Glutamatergic neuron (in vitro differentiated cells): ENCODE measurements at regions not wholly inside any gene's neighbourhood (a gene's known extent, or its start where the extent isn't known, plus 50 kb on each side); places are given as distances from the start of the nearest gene placed in this dataset.

ENCODE experiments used
- DNase-seq: peaks from one replicate; pipeline ENCODE4 v3.0.0; 2022
- H3K27ac Mint-ChIP-seq: one replicate; pipeline ENCODE4 v1.8.0; 2020; ENCODE audit warnings: mild to moderate bottlenecking, mixed read lengths, inconsistent platforms; ENCODE audit not compliant: unreplicated experiment
- H3K27me3 Mint-ChIP-seq: one replicate; pipeline ENCODE4 v1.8.0; 2020; ENCODE audit warnings: mild to moderate bottlenecking, moderate library complexity, mixed read lengths, inconsistent platforms; ENCODE audit not compliant: unreplicated experiment
- H3K36me3 Mint-ChIP-seq: one replicate; pipeline ENCODE4 v1.8.0; 2020; ENCODE audit warnings: mild to moderate bottlenecking, mixed read lengths, inconsistent platforms; ENCODE audit not compliant: unreplicated experiment
- H3K4me1 Mint-ChIP-seq: one replicate; pipeline ENCODE4 v1.8.0; 2020; ENCODE audit warnings: mild to moderate bottlenecking, low read depth, mixed read lengths, inconsistent platforms; ENCODE audit not compliant: unreplicated experiment
- H3K4me3 Mint-ChIP-seq: one replicate; pipeline ENCODE4 v1.8.0; 2020; ENCODE audit warnings: mild to moderate bottlenecking, mixed read lengths, inconsistent platforms; ENCODE audit not compliant: unreplicated experiment
- H3K9me3 Mint-ChIP-seq: one replicate; pipeline ENCODE4 v1.8.0; 2020; ENCODE audit warnings: mild to moderate bottlenecking, moderate library complexity, mixed read lengths, inconsistent platforms; ENCODE audit not compliant: unreplicated experiment
- TF ChIP-seq, protein P1 (sequence below): fragments of 200-600 bp; sonication (generic); IDR thresholded peaks from one replicate; pipeline ENCODE4 v1.5.0; 2021; ENCODE audit not compliant: partially characterized antibody, unreplicated experiment

GRCh38 chr16:55225972-55226542 is 97.9 kb upstream of the IRX6 start:
- H3K4me1 Mint-ChIP-seq, result no peaks in the 10 kb centered on the region

GRCh38 chr16:55232822-55233221 is 91.2 kb upstream of the IRX6 start:
- no peak overlapping the region for H3K4me3 Mint-ChIP-seq
- H3K4me1 Mint-ChIP-seq, result no peaks in the 10 kb centered on the region
- no peaks in the 10 kb centered on the region for H3K36me3 Mint-ChIP-seq
- TF ChIP-seq, protein P1, sequence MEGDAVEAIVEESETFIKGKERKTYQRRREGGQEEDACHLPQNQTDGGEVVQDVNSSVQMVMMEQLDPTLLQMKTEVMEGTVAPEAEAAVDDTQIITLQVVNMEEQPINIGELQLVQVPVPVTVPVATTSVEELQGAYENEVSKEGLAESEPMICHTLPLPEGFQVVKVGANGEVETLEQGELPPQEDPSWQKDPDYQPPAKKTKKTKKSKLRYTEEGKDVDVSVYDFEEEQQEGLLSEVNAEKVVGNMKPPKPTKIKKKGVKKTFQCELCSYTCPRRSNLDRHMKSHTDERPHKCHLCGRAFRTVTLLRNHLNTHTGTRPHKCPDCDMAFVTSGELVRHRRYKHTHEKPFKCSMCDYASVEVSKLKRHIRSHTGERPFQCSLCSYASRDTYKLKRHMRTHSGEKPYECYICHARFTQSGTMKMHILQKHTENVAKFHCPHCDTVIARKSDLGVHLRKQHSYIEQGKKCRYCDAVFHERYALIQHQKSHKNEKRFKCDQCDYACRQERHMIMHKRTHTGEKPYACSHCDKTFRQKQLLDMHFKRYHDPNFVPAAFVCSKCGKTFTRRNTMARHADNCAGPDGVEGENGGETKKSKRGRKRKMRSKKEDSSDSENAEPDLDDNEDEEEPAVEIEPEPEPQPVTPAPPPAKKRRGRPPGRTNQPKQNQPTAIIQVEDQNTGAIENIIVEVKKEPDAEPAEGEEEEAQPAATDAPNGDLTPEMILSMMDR, result no peak
- peaks cover 1% of the 10 kb centered on the region for H3K9me3 Mint-ChIP-seq
- no peaks in the 10 kb centered on the region for H3K27me3 Mint-ChIP-seq
- no peak overlapping the region for H3K27ac Mint-ChIP-seq
- no peak for DNase-seq

More at GRCh38 chr16:55225972-55226542, 97.9 kb upstream of the IRX6 start:
- TF ChIP-seq, protein P1, result no peak
- Mint-ChIP-seq H3K27ac (no peak overlapping the region), H3K27me3 (peaks cover 1% of the 10 kb centered on the region), H3K4me3 (no peak overlapping the region), H3K9me3 (peaks cover 5% of the 10 kb centered on the region), H3K36me3 (peaks cover 10% of the 10 kb centered on the region)
- DNase-seq, result no peak

- no peak for DNase-seq
These were observed 90.5 kb upstream of the IRX6 start for GRCh38 chr16:55233464-55233863.

GRCh38 chr16:55236655-55237054 is 87.3 kb upstream of the IRX6 start:
- Mint-ChIP-seq H3K27me3 (peaks cover 3% of the 10 kb centered on the region), H3K4me3 (no peak overlapping the region), H3K27ac (no peak overlapping the region), H3K9me3 (no peaks in the 10 kb centered on the region), H3K36me3 (no peaks in the 10 kb centered on the region), H3K4me1 (no peaks in the 10 kb centered on the region)
- TF ChIP-seq, protein P1, result no peak
- no peak for DNase-seq

More at GRCh38 chr16:55233464-55233863, 90.5 kb upstream of the IRX6 start:
- peaks cover 1% of the 10 kb centered on the region for H3K9me3 Mint-ChIP-seq
- no peaks in the 10 kb centered on the region for H3K4me1 Mint-ChIP-seq
- no peaks in the 10 kb centered on the region for H3K27me3 Mint-ChIP-seq
- H3K4me3 Mint-ChIP-seq, result no peak overlapping the region
- TF ChIP-seq, protein P1, result no peak
- no peaks in the 10 kb centered on the region for H3K36me3 Mint-ChIP-seq
- H3K27ac Mint-ChIP-seq, result no peak overlapping the region

- H3K27me3 Mint-ChIP-seq, result peaks cover 3% of the 10 kb centered on the region
- no peak overlapping the region for H3K4me3 Mint-ChIP-seq
- no peaks in the 10 kb centered on the region for H3K9me3 Mint-ChIP-seq
- H3K4me1 Mint-ChIP-seq, result no peaks in the 10 kb centered on the region
- H3K27ac Mint-ChIP-seq, result no peak overlapping the region
- TF ChIP-seq, protein P1, result no peak
- no peak for DNase-seq
- no peaks in the 10 kb centered on the region for H3K36me3 Mint-ChIP-seq
These were observed 84.3 kb upstream of the IRX6 start for GRCh38 chr16:55239723-55240122.
